Transverse colon (tissue), 4 donors: ENCODE measurements at regions not wholly inside any gene's neighbourhood (a gene's known extent, or its start where the extent isn't known, plus 50 kb on each side); places are given as distances from the start of the nearest gene placed in this dataset.

Source experiments
- DNase-seq: peaks from one replicate; pipeline ENCODE4 v3.0.0-alpha.2; 2019
- H3K27ac ChIP-seq, 4 donors: fragments of 200-600 bp; sonication (generic); 2 replicates each; pipeline ENCODE4 v1.5.1; 2016 to 2018; ENCODE audit warnings: inconsistent platforms in 4 of 4
- H3K27me3 ChIP-seq: fragments of 200-600 bp; sonication (generic); 2 replicates; pipeline ENCODE4 v1.5.1; 2017; ENCODE audit warnings: inconsistent platforms
- H3K36me3 ChIP-seq, 4 donors: fragments of 200-600 bp; sonication (generic); 2 replicates each; pipeline ENCODE4 v1.5.1; 2017 to 2019; ENCODE audit warnings: inconsistent platforms in 4 of 4
- H3K4me1 ChIP-seq, 4 donors: fragments of 200-600 bp; sonication (generic); 2 replicates each; pipeline ENCODE4 v1.5.1; 2017 to 2020; ENCODE audit warnings: inconsistent platforms in 4 of 4
- H3K4me3 ChIP-seq, 4 donors: fragments of 200-600 bp; sonication (generic); 1 replicate in 1 of 4; 2 replicates in 3 of 4; pipeline versions ENCODE4 v1.5.1 to v1.6.1; 2017 to 2019; ENCODE audit warnings: inconsistent platforms in 4 of 4
- H3K9me3 ChIP-seq, 2 donors: fragments of 200-600 bp; sonication (generic); 2 replicates each; pipeline ENCODE4 v1.5.1; 2017 to 2019; ENCODE audit warnings: inconsistent platforms in 2 of 2
- EP300 ChIP-seq: sonication (generic); formaldehyde crosslinking; IDR thresholded peaks from one replicate; pipeline ENCODE4 v1.6.1; 2017; ENCODE audit warnings: antibody characterized with exemption, low read depth
- POLR2A ChIP-seq: fragments of 450-650 bp; IDR thresholded peaks from one replicate; pipeline ENCODE4 v1.6.1; 2016; ENCODE audit warnings: antibody characterized with exemption, mild to moderate bottlenecking, moderate library complexity
- POLR2AphosphoS5 ChIP-seq, 3 donors: sonication (generic); formaldehyde crosslinking; IDR thresholded peaks; one replicate each; pipeline ENCODE4 v1.6.1; 2016; ENCODE audit warnings: antibody characterized with exemption in 3 of 3
- WGBS, 2 donors: methylation state at CpG; one replicate each; pipeline ENCODE4 v1.1.5; 2018; ENCODE audit warnings: low coverage in 1 of 2; 5-methylcytosine and 5-hydroxymethylcytosine counted together
- in situ Hi-C, 4 donors: fragments of 200-750 bp; cut with MboI; loops; one replicate each; pipeline versions ENCODE4 v1.15.0 to v1.15.1; 2017; ENCODE audit warnings: low sequenced_read_pairs in 3 of 4, low pct_ligation_motif_present in 1 of 4, low pct_unique_long_range_greater_than_20kb in 1 of 4
- intact Hi-C: fragments of 100-400 bp; cut with DNase I; formaldehyde crosslinking; loops from one replicate; pipeline ENCODE4 v1.15.1; 2023; ENCODE audit warnings: low total_unique reads
- TF ChIP-seq, protein P1 (sequence below), 5 experiments: fragments of 200-600 bp in 3 of 5; fragments of 450-650 bp in 2 of 5; sonication (generic) in 3 of 5; IDR thresholded peaks; 1 replicate in 2 of 5; 2 replicates in 3 of 5; pipeline ENCODE4 v1.5.1; 2016 to 2017; ENCODE audit warnings: antibody characterized with exemption in 5 of 5, inconsistent platforms in 3 of 5, mild to moderate bottlenecking in 2 of 5, moderate library complexity in 1 of 5

DNA sequence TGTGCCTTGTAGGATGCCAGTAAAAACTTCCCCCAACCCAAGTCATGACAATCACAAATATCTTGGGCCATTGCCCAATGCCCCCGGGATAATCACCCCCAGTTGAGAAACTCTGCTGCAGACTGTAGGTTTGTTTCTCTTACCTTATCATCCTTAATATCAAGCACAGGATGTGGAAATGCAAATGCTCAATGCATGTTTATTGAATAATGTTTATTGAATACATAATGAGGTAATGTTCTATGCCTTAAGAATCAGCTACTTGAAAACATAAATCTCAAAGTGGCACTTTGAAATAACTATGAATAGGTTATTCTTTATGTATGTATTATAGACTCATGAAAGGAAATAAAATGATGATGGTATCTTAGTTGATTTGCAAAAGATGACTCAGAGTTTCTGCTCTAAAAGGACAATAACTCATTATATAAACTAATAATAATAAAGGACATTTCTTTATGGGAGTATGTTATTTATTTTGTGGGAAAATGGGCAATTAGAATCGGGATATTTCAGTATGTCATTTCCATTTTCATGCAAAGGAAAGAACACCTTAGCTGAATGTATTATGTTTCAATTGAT is 414.2 kb downstream of the EFNB2 start:
- 76 to 79% methylated on average over 1 to 2 of the region's 2 CpGs for WGBS, 2 donors
- H3K4me1 ChIP-seq: no peaks in the 10 kb centered on the region
- H3K36me3 ChIP-seq: no peaks in the 10 kb centered on the region
- no peaks in the 10 kb centered on the region for H3K9me3 ChIP-seq
- intact Hi-C loops (no loop called here), in situ Hi-C loops (no loop called here)
- no peaks in the 10 kb centered on the region for H3K27me3 ChIP-seq
- no peak overlapping the region for H3K27ac ChIP-seq
- TF ChIP-seq EP300 (no peak), POLR2A (no peak), POLR2AphosphoS5 (IDR thresholded peaks at IDR 0.05) (no peak)
- TF ChIP-seq, protein P1, sequence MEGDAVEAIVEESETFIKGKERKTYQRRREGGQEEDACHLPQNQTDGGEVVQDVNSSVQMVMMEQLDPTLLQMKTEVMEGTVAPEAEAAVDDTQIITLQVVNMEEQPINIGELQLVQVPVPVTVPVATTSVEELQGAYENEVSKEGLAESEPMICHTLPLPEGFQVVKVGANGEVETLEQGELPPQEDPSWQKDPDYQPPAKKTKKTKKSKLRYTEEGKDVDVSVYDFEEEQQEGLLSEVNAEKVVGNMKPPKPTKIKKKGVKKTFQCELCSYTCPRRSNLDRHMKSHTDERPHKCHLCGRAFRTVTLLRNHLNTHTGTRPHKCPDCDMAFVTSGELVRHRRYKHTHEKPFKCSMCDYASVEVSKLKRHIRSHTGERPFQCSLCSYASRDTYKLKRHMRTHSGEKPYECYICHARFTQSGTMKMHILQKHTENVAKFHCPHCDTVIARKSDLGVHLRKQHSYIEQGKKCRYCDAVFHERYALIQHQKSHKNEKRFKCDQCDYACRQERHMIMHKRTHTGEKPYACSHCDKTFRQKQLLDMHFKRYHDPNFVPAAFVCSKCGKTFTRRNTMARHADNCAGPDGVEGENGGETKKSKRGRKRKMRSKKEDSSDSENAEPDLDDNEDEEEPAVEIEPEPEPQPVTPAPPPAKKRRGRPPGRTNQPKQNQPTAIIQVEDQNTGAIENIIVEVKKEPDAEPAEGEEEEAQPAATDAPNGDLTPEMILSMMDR (IDR thresholded peaks at IDR 0.05): no peak
- no peak for DNase-seq
- H3K4me3 ChIP-seq: no peak overlapping the region

GRCh38 chr13:106118996-106119395 is 416.5 kb downstream of the EFNB2 start:
- H3K4me3 ChIP-seq: no peak overlapping the region
- H3K27ac ChIP-seq: no peak overlapping the region
- no peaks in the 10 kb centered on the region for H3K27me3 ChIP-seq
- DNase-seq: no peak
- intact Hi-C loops: no loop called here
- WGBS, 2 donors: 53 to 62% methylated on average over 10 of the region's 10 CpGs
- in situ Hi-C loops: no loop called here
- no peaks in the 10 kb centered on the region for H3K9me3 ChIP-seq
- H3K36me3 ChIP-seq: no peaks in the 10 kb centered on the region
- no peaks in the 10 kb centered on the region for H3K4me1 ChIP-seq
- TF ChIP-seq POLR2A (no peak), POLR2AphosphoS5 (IDR thresholded peaks at IDR 0.05) (no peak), EP300 (no peak)
- TF ChIP-seq, protein P1 (IDR thresholded peaks at IDR 0.05): no peak

GRCh38 chr13:106118050-106118449 is 417.4 kb downstream of the EFNB2 start:
- DNase-seq: no peak
- Histone ChIP-seq H3K36me3 (no peaks in the 10 kb centered on the region), H3K27me3 (no peaks in the 10 kb centered on the region), H3K4me1 (no peaks in the 10 kb centered on the region), H3K27ac (no peak overlapping the region), H3K4me3 (no peak overlapping the region), H3K9me3 (no peaks in the 10 kb centered on the region)
- 78 to 80% methylated on average over 2 of the region's 2 CpGs for WGBS, 2 donors
- intact Hi-C loops (no loop called here), in situ Hi-C loops (no loop called here)
- no peak for TF ChIP-seq EP300
- TF ChIP-seq POLR2A: no peak
- no peak for TF ChIP-seq POLR2AphosphoS5 (IDR thresholded peaks at IDR 0.05)
- TF ChIP-seq, protein P1 (IDR thresholded peaks at IDR 0.05): no peak

- Histone ChIP-seq H3K9me3 (no peaks in the 10 kb centered on the region), H3K4me3 (no peak overlapping the region), H3K4me1 (no peaks in the 10 kb centered on the region), H3K27ac (no peak overlapping the region), H3K27me3 (no peaks in the 10 kb centered on the region), H3K36me3 (no peaks in the 10 kb centered on the region)
- intact Hi-C loops: no loop called here
- 90 to 93% methylated on average over 4 of the region's 4 CpGs for WGBS, 2 donors
- in situ Hi-C loops: no loop called here
- no peak for TF ChIP-seq POLR2A
- no peak for TF ChIP-seq EP300
- no peak for TF ChIP-seq POLR2AphosphoS5 (IDR thresholded peaks at IDR 0.05)
- no peak for DNase-seq
Measured at GRCh38 chr13:106117640-106118039, 417.8 kb downstream of the EFNB2 start.

DNA sequence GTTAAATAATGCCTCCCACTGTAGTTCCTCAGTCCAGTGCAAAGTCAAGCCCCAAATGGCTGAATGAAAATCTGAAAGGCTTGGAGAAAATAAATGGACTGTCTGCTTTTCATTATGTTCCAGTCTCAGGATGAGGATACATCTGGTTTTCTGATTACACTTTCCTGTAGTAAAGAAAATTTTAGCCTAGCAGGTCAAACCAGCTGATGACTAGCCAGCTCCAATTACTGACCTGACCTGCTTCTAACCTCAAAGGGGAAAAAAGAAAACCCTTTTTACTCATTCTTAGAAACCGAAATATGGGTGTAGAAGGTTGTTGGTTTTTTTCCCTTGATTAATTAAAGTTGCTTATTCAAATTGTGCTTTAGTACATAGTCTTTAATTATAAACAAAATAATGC is 418.4 kb downstream of the EFNB2 start:
- no peaks in the 10 kb centered on the region for H3K27me3 ChIP-seq
- WGBS, 2 donors: 57 to 75% methylated on average over 1 of the region's 1 CpG
- DNase-seq: no peak
- no peak overlapping the region for H3K27ac ChIP-seq
- intact Hi-C loops: no loop called here
- no peaks in the 10 kb centered on the region for H3K36me3 ChIP-seq
- in situ Hi-C loops: no loop called here
- TF ChIP-seq EP300 (no peak), POLR2AphosphoS5 (IDR thresholded peaks at IDR 0.05) (no peak), POLR2A (no peak)
- TF ChIP-seq, protein P1 (IDR thresholded peaks at IDR 0.05): no peak
- no peaks in the 10 kb centered on the region for H3K4me1 ChIP-seq
- H3K4me3 ChIP-seq: no peak overlapping the region
- no peaks in the 10 kb centered on the region for H3K9me3 ChIP-seq
